ENCODE measurements at regions not wholly inside any gene's neighbourhood (a gene's known extent, or its start where the extent isn't known, plus 50 kb on each side); places are given as distances from the start of the nearest gene placed in this dataset.

DNA sequence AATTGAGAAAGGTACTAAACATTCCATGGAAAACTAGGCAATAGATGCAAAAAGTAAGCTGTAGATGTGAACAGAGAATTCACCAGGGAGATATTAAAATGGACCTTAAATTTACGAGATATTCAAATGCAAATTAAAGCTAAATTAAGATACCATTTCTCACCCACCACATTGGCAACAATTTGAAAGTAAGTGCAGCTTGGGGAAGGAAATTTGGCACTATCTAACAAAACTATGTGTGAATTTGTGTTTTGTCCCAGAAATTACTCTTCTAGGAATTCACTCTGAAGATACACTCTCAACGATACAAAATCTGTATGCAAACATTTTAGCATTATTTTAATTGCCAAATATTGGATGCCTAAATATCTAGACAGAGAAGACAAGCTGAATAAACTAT, 178.2 kb upstream of the SORCS1 start:
- no peak for DNase-seq (ENCODE audit: low spot score)
- in situ Hi-C loops (cut with MboI; ENCODE audit: low pct_unique_long_range_greater_than_20kb, low sequenced_read_pairs, unreplicated experiment), result no loop called here
- TF ChIP-seq, protein P1, sequence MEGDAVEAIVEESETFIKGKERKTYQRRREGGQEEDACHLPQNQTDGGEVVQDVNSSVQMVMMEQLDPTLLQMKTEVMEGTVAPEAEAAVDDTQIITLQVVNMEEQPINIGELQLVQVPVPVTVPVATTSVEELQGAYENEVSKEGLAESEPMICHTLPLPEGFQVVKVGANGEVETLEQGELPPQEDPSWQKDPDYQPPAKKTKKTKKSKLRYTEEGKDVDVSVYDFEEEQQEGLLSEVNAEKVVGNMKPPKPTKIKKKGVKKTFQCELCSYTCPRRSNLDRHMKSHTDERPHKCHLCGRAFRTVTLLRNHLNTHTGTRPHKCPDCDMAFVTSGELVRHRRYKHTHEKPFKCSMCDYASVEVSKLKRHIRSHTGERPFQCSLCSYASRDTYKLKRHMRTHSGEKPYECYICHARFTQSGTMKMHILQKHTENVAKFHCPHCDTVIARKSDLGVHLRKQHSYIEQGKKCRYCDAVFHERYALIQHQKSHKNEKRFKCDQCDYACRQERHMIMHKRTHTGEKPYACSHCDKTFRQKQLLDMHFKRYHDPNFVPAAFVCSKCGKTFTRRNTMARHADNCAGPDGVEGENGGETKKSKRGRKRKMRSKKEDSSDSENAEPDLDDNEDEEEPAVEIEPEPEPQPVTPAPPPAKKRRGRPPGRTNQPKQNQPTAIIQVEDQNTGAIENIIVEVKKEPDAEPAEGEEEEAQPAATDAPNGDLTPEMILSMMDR (IDR thresholded peaks at IDR 0.05; ENCODE audit: extremely low read depth, insufficient read depth, missing control alignments), result no peak

DNA sequence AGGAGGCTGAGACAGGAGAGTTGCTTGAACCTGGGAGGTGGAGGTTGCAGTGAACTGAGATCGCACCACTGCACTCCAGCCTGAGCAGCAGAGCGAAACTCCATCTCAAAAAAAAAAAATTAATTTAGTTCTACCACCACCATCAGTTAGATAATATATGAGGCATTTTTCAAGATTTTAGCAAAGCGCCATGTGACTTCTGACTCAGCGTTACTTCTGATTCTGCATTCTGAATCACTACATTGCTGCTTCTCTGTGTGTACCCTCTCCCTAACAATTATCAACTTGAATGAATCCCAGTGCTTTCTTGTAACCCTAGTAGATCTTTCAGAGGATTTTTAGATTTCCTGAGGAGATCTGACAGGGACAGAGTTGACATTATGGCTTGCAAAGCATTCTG, 176.8 kb upstream of the SORCS1 start:
- no peak for DNase-seq (ENCODE audit: low spot score)
- TF ChIP-seq, protein P1 (IDR thresholded peaks at IDR 0.05; ENCODE audit: extremely low read depth, insufficient read depth, missing control alignments), result no peak
- in situ Hi-C loops (cut with MboI; ENCODE audit: low pct_unique_long_range_greater_than_20kb, low sequenced_read_pairs, unreplicated experiment), result no loop called here

DNA sequence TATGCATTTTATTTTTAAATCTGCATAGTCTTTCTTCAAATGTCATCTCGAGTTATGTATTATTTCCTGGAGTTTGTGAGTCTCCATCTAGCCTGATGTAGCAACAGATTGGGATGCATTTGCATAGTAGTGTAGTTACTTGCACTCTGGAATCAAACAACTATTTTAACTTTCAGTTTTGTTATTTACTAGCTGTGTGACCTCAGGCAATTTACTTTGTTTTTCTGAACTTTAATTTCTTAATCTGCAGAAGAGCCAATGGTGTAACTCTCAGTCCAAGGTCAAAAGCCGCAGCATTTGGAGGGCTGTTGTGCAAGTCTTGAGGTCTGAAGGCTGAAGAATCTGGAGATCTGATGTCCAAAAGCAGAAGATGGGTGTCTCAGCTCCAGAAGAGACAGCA, 175.8 kb upstream of the SORCS1 start:
- DNase-seq (ENCODE audit: low spot score), result no peak
- TF ChIP-seq, protein P1 (IDR thresholded peaks at IDR 0.05; ENCODE audit: extremely low read depth, insufficient read depth, missing control alignments), result no peak
- in situ Hi-C loops (cut with MboI; ENCODE audit: low pct_unique_long_range_greater_than_20kb, low sequenced_read_pairs, unreplicated experiment), result no loop called here

DNA sequence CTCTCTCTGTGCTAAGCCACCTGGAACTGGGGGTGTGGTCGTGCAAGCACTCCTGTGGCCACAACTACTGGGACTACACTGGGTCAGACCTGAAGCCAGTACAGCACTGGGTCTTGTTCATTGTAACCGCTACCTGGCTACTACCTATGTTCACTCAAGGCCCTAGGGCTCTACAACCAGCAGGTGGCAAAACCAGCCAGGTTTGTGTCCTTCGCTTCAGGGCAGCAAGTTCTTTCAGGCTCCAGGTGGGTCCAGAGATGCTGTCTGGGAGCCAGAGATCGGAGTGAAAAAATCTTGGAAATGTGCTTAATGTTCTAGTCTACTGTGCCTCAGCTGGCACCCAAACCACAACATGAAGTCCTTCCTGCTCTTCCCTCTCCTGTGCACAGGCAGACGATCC, 171.6 kb upstream of the SORCS1 start:
- TF ChIP-seq, protein P1 (IDR thresholded peaks at IDR 0.05; ENCODE audit: extremely low read depth, insufficient read depth, missing control alignments), result no peak
- no peak for DNase-seq (ENCODE audit: low spot score)
- in situ Hi-C loops (cut with MboI; ENCODE audit: low pct_unique_long_range_greater_than_20kb, low sequenced_read_pairs, unreplicated experiment), result no loop called here

DNA sequence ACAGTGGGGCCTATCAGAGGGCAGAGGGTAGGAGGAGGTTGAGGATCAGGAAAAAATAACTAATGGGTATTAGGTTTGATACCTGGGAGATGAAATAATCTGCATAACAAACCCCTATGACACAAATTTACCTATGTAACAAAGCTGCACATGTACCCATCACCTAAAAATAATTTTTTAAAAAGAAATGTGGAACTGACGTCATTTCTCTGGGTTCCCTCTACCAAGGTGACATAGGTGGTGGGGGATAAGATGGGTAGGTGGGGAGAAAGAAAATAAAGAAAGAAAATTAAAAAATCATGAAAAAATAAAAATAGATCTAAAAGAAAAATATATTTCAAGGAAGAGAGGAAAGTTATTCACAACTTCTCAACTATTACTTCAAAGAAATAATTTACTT, 153.1 kb upstream of the SORCS1 start:
- TF ChIP-seq, protein P1 (IDR thresholded peaks at IDR 0.05; ENCODE audit: extremely low read depth, insufficient read depth, missing control alignments), result no peak
- in situ Hi-C loops (cut with MboI; ENCODE audit: low pct_unique_long_range_greater_than_20kb, low sequenced_read_pairs, unreplicated experiment), result no loop called here
- DNase-seq (ENCODE audit: low spot score), result no peak

DNA sequence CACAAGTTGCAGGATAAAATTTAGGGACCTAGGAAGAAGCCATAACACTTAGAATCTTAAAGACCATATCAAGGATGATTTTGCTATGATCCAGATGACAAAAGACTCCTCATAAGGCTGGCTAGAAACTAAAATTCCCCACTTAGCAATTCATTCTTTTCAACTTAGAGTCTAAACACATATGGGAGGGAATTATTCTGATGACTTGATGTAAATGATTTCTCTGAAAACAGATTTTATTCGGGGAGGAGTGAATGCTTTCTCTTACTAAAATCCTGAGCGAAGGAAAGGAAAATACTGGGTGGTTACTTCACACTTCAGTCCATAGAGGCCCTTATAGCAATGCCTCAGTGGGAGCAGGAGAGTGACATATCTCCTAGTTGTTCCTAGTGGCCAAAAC, 138.7 kb upstream of the SORCS1 start:
- TF ChIP-seq, protein P1 (IDR thresholded peaks at IDR 0.05; ENCODE audit: extremely low read depth, insufficient read depth, missing control alignments), result no peak
- no peak for DNase-seq (ENCODE audit: low spot score)
- in situ Hi-C loops (cut with MboI; ENCODE audit: low pct_unique_long_range_greater_than_20kb, low sequenced_read_pairs, unreplicated experiment), result no loop called here

DNA sequence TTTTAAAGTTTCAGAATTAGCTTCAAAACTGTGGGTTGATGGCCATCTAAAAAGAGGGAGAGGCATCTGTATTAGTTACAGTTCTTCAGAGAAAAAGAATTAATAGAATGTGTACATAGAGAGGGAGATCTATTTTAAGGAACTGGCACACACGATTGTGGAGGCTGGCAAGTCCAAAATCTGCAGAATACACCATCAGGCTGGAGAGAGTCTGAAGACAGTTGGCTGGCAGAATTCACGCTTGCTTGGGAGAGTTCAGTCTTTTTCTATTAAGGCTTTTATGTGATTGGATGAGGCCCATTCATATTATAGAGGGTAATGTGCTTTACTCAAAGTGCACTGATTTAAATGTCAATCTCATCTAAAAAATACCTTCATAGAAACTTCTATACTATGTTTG, 135.1 kb upstream of the SORCS1 start:
- TF ChIP-seq, protein P1 (IDR thresholded peaks at IDR 0.05; ENCODE audit: extremely low read depth, insufficient read depth, missing control alignments), result no peak
- DNase-seq (ENCODE audit: low spot score), result no peak
- in situ Hi-C loops (cut with MboI; ENCODE audit: low pct_unique_long_range_greater_than_20kb, low sequenced_read_pairs, unreplicated experiment), result no loop called here
